ENCODE measurements at regions not wholly inside any gene's neighbourhood (a gene's known extent, or its start where the extent isn't known, plus 50 kb on each side); places are given as distances from the start of the nearest gene placed in this dataset.
A peak's percentile ranks its signal among the peaks of the same experiment; 100 is the strongest.

GRCh38 chr2:237171396-237171795 is 85.7 kb downstream of the COPS8 start:
- DNase-seq: peak; percentile 97

- peak; percentile 43 for DNase-seq
Measured at GRCh38 chr2:237171881-237172280, 86.2 kb downstream of the COPS8 start.

GRCh38 chr2:237177052-237177451 is 91.4 kb downstream of the COPS8 start:
- no peak for DNase-seq

- no peak for DNase-seq
Measured at GRCh38 chr2:237177986-237178385, 92.3 kb downstream of the COPS8 start.

GRCh38 chr2:237178396-237178795 is 92.7 kb downstream of the COPS8 start:
- peak; percentile 92 for DNase-seq

GRCh38 chr2:237179161-237179560 is 93.5 kb downstream of the COPS8 start:
- DNase-seq: no peak

GRCh38 chr2:237180187-237180586 is 94.5 kb downstream of the COPS8 start:
- no peak for DNase-seq

GRCh38 chr2:237180987-237181386 is 95.3 kb downstream of the COPS8 start:
- no peak for DNase-seq

GRCh38 chr2:237181844-237182243 is 96.2 kb downstream of the COPS8 start:
- peak; percentile 91 for DNase-seq

GRCh38 chr2:237182422-237183123 is 96.9 kb downstream of the COPS8 start:
- DNase-seq: no peak

- peak; percentile 60 for DNase-seq
Measured at GRCh38 chr2:237184192-237184918, 98.7 kb downstream of the COPS8 start.

GRCh38 chr2:237184919-237185552 is 99.3 kb downstream of the COPS8 start:
- no peak for DNase-seq

GRCh38 chr2:237185553-237185925 is 99.8 kb downstream of the COPS8 start:
- DNase-seq: no peak

GRCh38 chr2:237189799-237190198 is 104.1 kb downstream of the COPS8 start:
- DNase-seq: no peak

- DNase-seq: no peak
Measured at GRCh38 chr2:237190966-237191713, 105.5 kb downstream of the COPS8 start.

- DNase-seq: no peak
Measured at GRCh38 chr2:237191714-237192081, 106.0 kb downstream of the COPS8 start.

GRCh38 chr2:237192881-237193280 is 107.2 kb downstream of the COPS8 start:
- DNase-seq: no peak

- no peak for DNase-seq
Measured at GRCh38 chr2:237193436-237193835, 107.7 kb downstream of the COPS8 start.

- no peak for DNase-seq
Measured at GRCh38 chr2:237194081-237194480, 108.4 kb downstream of the COPS8 start.

- no peak for DNase-seq
Measured at GRCh38 chr2:237194906-237195305, 109.2 kb downstream of the COPS8 start.

GRCh38 chr2:237195396-237196120 is 109.9 kb downstream of the COPS8 start:
- DNase-seq: no peak

GRCh38 chr2:237196409-237196808 is 110.7 kb downstream of the COPS8 start:
- no peak for DNase-seq
